ENCODE measurements at regions not wholly inside any gene's neighbourhood (a gene's known extent, or its start where the extent isn't known, plus 50 kb on each side); places are given as distances from the start of the nearest gene placed in this dataset.
A peak's percentile ranks its signal among the peaks of the same experiment; 100 is the strongest.
"Not testable (repeated sequence)": the region's sequence is repeated elsewhere in the genome, so short reads cannot be mapped to it uniquely, and the experiment has no call there.

DNA sequence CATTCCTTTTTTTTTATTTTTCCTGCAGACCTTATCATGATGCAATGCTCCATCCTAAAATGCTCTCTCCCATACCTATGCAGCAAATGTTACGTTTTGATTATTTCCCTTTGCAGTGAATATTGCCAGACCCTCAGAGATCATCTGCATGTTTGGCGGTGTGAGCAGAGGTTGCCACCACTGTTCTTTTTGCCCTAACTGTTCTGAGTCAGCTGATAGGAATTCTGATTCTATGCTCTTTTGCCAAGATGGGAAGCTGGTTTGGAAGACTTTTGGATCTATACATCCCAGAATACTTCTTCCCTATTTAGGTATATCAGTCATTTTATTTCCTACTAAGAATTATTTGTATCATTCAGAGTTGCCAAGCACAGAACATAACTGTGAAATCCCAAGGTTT is 130.5 kb downstream of the KLF6 start:
- Histone ChIP-seq H3K27ac (replicated peaks) (no peak overlapping the region), H3K27me3 (ENCODE audit: insufficient read depth, poor library complexity, severe bottlenecking) (no peaks in the 10 kb centered on the region), H3K4me3 (replicated peaks; ENCODE audit: insufficient read depth, low read length) (no peak overlapping the region)
- TF ChIP-seq GABPA (IDR thresholded peaks at IDR 0.05; ENCODE audit: low read depth), result no peak
- TF ChIP-seq POLR2AphosphoS5 (IDR thresholded peaks at IDR 0.05; ENCODE audit: low read depth), result no peak
- TF ChIP-seq, protein P1, sequence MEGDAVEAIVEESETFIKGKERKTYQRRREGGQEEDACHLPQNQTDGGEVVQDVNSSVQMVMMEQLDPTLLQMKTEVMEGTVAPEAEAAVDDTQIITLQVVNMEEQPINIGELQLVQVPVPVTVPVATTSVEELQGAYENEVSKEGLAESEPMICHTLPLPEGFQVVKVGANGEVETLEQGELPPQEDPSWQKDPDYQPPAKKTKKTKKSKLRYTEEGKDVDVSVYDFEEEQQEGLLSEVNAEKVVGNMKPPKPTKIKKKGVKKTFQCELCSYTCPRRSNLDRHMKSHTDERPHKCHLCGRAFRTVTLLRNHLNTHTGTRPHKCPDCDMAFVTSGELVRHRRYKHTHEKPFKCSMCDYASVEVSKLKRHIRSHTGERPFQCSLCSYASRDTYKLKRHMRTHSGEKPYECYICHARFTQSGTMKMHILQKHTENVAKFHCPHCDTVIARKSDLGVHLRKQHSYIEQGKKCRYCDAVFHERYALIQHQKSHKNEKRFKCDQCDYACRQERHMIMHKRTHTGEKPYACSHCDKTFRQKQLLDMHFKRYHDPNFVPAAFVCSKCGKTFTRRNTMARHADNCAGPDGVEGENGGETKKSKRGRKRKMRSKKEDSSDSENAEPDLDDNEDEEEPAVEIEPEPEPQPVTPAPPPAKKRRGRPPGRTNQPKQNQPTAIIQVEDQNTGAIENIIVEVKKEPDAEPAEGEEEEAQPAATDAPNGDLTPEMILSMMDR (IDR thresholded peaks at IDR 0.05; ENCODE audit: insufficient read depth, low read length), result no peak
- TF ChIP-seq, protein P2, sequence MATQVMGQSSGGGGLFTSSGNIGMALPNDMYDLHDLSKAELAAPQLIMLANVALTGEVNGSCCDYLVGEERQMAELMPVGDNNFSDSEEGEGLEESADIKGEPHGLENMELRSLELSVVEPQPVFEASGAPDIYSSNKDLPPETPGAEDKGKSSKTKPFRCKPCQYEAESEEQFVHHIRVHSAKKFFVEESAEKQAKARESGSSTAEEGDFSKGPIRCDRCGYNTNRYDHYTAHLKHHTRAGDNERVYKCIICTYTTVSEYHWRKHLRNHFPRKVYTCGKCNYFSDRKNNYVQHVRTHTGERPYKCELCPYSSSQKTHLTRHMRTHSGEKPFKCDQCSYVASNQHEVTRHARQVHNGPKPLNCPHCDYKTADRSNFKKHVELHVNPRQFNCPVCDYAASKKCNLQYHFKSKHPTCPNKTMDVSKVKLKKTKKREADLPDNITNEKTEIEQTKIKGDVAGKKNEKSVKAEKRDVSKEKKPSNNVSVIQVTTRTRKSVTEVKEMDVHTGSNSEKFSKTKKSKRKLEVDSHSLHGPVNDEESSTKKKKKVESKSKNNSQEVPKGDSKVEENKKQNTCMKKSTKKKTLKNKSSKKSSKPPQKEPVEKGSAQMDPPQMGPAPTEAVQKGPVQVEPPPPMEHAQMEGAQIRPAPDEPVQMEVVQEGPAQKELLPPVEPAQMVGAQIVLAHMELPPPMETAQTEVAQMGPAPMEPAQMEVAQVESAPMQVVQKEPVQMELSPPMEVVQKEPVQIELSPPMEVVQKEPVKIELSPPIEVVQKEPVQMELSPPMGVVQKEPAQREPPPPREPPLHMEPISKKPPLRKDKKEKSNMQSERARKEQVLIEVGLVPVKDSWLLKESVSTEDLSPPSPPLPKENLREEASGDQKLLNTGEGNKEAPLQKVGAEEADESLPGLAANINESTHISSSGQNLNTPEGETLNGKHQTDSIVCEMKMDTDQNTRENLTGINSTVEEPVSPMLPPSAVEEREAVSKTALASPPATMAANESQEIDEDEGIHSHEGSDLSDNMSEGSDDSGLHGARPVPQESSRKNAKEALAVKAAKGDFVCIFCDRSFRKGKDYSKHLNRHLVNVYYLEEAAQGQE (IDR thresholded peaks at IDR 0.05; ENCODE audit: insufficient replicate concordance, low read depth), result no peak
- no peak for TF ChIP-seq SPI1 (IDR thresholded peaks at IDR 0.05; ENCODE audit: borderline replicate concordance, low read depth)
- DNase-seq (ENCODE audit: low read depth in 1 of 2, low spot score in 1 of 2), result no peak

DNA sequence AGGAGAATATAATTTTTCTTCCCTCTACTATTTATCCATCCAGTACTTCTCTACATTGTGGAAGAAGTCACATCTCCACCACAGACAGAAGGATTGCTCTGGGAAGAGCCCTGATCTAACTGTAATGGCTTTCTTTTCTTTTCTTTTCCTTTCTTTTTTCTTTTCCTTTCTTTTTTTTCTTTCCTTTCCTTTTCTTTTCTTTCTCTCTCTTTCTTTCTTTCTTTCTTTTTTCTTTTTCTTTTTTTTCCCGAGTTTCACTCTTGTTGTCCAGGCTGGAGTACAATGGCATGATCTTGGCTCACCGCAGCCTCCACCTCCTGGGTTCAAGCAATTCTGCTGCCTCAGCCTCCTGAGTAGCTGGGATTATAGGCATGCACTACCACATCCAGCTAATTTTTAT is 131.7 kb downstream of the KLF6 start:
- not testable (repeated sequence) for H3K27me3 ChIP-seq (ENCODE audit: insufficient read depth, poor library complexity, severe bottlenecking); DNase-seq (ENCODE audit: low read depth in 1 of 2, low spot score in 1 of 2); H3K27ac ChIP-seq (replicated peaks); H3K4me3 ChIP-seq (replicated peaks; ENCODE audit: insufficient read depth, low read length)

DNA sequence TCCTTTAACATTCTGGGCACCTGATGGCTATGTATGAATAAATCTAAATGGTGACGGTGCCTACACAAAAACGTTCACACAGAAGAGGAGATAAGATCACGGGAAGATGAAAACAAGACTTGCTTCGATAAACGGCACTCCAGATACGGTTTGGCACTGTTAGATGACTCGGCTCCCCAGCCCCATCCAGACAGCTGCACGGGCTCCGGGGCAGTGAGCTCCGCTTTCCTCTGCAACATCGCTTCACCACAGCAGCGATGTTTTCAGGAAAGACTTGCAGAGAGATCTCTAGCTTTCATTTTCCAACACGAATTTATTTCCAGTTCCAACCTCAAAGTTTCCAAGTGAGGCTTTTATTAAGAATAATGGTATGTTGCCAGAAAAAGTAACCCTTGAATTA is 132.1 kb downstream of the KLF6 start:
- H3K27ac ChIP-seq (replicated peaks), result no peak overlapping the region
- H3K27me3 ChIP-seq (ENCODE audit: insufficient read depth, poor library complexity, severe bottlenecking), result no peaks in the 10 kb centered on the region
- H3K4me3 ChIP-seq (replicated peaks; ENCODE audit: insufficient read depth, low read length), result no peak overlapping the region
- DNase-seq (ENCODE audit: low read depth in 1 of 2, low spot score in 1 of 2), result peak in 1 of 2 experiments; percentile 3
- TF ChIP-seq SPI1 (IDR thresholded peaks at IDR 0.05; ENCODE audit: borderline replicate concordance, low read depth) (no peak), GABPA (IDR thresholded peaks at IDR 0.05; ENCODE audit: low read depth) (no peak), POLR2AphosphoS5 (IDR thresholded peaks at IDR 0.05; ENCODE audit: low read depth) (no peak)
- TF ChIP-seq, protein P1 (IDR thresholded peaks at IDR 0.05; ENCODE audit: insufficient read depth, low read length), result no peak
- TF ChIP-seq, protein P2 (IDR thresholded peaks at IDR 0.05; ENCODE audit: insufficient replicate concordance, low read depth), result no peak

DNA sequence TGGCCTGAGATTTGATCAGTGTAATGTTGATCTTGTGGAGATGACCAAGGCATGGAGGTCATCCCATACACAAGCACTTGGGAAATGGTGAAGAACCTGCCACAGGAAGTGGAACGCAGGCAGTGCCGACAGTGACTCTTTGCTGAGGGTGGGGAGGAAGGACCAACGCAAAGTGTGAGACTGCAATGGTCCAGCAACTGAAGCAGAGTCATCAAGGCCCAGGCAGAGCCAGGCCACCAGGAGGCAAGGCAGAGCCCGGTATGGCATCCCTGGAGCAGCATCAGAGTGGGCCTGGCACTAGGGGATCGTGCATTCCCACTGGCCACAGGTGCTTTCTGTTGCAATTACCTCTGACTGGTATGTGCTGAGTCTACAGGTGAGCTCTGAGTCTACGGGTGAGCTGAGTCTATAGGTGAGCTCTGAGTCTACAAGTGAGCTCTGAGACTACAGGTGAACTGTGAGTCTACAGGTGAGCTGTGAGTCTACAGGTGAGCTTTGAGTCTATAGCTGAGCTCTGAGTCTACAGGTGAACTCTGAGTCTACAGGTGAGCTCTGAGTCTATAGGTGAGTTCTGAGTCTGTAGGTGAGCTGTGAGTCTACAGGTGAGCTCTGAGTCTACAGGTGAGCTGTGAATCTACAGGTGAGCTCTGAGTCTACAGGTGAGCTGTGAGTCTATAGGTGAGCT is 132.9 kb downstream of the KLF6 start:
- Histone ChIP-seq H3K27ac (replicated peaks) (no peak overlapping the region), H3K4me3 (replicated peaks; ENCODE audit: insufficient read depth, low read length) (no peak overlapping the region), H3K27me3 (ENCODE audit: insufficient read depth, poor library complexity, severe bottlenecking) (no peaks in the 10 kb centered on the region)
- no peak for DNase-seq (ENCODE audit: low read depth in 1 of 2, low spot score in 1 of 2)
- TF ChIP-seq, protein P1 (IDR thresholded peaks at IDR 0.05; ENCODE audit: insufficient read depth, low read length), result no peak
- no peak for TF ChIP-seq SPI1 (IDR thresholded peaks at IDR 0.05; ENCODE audit: borderline replicate concordance, low read depth)
- TF ChIP-seq, protein P2 (IDR thresholded peaks at IDR 0.05; ENCODE audit: insufficient replicate concordance, low read depth), result no peak
